Breast epithelium (tissue), 3 donors: ENCODE measurements at regions not wholly inside any gene's neighbourhood (a gene's known extent, or its start where the extent isn't known, plus 50 kb on each side); places are given as distances from the start of the nearest gene placed in this dataset.

Experiments
- POLR2AphosphoS5 ChIP-seq, 3 donors: sonication (generic); formaldehyde crosslinking; IDR thresholded peaks; one replicate each; pipeline ENCODE4 v1.6.1; 2017; ENCODE audit warnings: antibody characterized with exemption in 3 of 3
- TF ChIP-seq, protein P1 (sequence below), 3 donors: fragments of 450-650 bp; IDR thresholded peaks; one replicate each; pipeline ENCODE4 v1.5.1; 2016 to 2017; ENCODE audit warnings: antibody characterized with exemption in 3 of 3, mild to moderate bottlenecking in 3 of 3, moderate library complexity in 3 of 3

DNA sequence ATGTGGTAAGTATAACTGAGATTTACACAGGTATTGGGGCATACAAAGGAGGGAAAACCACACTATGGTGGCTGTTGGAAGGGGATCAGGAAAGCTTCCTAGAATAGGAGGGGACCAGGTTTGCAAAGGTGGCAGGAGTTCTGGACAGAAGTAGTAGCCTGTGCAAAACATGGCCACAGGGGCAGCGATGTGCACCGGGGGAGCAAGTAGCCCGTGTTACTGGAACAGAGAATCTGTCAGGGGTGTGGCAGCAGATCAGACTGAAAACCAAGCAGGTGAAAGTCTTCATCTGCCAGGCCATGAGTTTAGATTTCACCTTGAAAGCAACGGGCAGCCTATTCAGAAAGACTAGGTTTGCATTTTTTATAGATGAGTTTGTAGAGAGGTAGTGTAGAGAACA, 182.3 kb upstream of the LPP start:
- no peak for TF ChIP-seq POLR2AphosphoS5 (IDR thresholded peaks at IDR 0.05)
- TF ChIP-seq, protein P1, sequence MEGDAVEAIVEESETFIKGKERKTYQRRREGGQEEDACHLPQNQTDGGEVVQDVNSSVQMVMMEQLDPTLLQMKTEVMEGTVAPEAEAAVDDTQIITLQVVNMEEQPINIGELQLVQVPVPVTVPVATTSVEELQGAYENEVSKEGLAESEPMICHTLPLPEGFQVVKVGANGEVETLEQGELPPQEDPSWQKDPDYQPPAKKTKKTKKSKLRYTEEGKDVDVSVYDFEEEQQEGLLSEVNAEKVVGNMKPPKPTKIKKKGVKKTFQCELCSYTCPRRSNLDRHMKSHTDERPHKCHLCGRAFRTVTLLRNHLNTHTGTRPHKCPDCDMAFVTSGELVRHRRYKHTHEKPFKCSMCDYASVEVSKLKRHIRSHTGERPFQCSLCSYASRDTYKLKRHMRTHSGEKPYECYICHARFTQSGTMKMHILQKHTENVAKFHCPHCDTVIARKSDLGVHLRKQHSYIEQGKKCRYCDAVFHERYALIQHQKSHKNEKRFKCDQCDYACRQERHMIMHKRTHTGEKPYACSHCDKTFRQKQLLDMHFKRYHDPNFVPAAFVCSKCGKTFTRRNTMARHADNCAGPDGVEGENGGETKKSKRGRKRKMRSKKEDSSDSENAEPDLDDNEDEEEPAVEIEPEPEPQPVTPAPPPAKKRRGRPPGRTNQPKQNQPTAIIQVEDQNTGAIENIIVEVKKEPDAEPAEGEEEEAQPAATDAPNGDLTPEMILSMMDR (IDR thresholded peaks at IDR 0.05): no peak
